AML-193 (cell line): ENCODE measurements at regions not wholly inside any gene's neighbourhood (a gene's known extent, or its start where the extent isn't known, plus 50 kb on each side); places are given as distances from the start of the nearest gene placed in this dataset.
"Not testable (repeated sequence)": the region's sequence is repeated elsewhere in the genome, so short reads cannot be mapped to it uniquely, and the experiment has no call there.

ENCODE experiments used
- DNase-seq, 2 experiments: peaks; one replicate each; lab custom pipeline; 2025; lab: John Stamatoyannopoulos, UW

GRCh38 chr14:106722813-106723687, 1196.7 kb downstream of the TMEM121 start:
- DNase-seq = not testable (repeated sequence)

GRCh38 chr14:106727962-106728361, 1201.6 kb downstream of the TMEM121 start:
- DNase-seq = not testable (repeated sequence)

GRCh38 chr14:106728611-106729010, 1202.2 kb downstream of the TMEM121 start:
- no peak for DNase-seq

- DNase-seq = no peak
Measured at GRCh38 chr14:106729551-106729950, 1203.2 kb downstream of the TMEM121 start.

- DNase-seq = no peak
Measured at GRCh38 chr14:106733771-106734170, 1207.4 kb downstream of the TMEM121 start.

- no peak for DNase-seq
Measured at GRCh38 chr14:106737021-106737420, 1210.6 kb downstream of the TMEM121 start.

GRCh38 chr14:106738075-106738474, 1211.7 kb downstream of the TMEM121 start:
- no peak for DNase-seq

GRCh38 chr14:106738598-106739258, 1212.3 kb downstream of the TMEM121 start:
- DNase-seq = not testable (repeated sequence)

GRCh38 chr14:106741086-106741827, 1214.9 kb downstream of the TMEM121 start:
- not testable (repeated sequence) for DNase-seq

GRCh38 chr14:106745016-106745767, 1218.8 kb downstream of the TMEM121 start:
- DNase-seq = not testable (repeated sequence)

- DNase-seq = not testable (repeated sequence)
Measured at GRCh38 chr14:106750089-106750488, 1223.7 kb downstream of the TMEM121 start.

- not testable (repeated sequence) for DNase-seq
Measured at GRCh38 chr14:106753751-106754150, 1227.4 kb downstream of the TMEM121 start.

- not testable (repeated sequence) for DNase-seq
Measured at GRCh38 chr14:106757444-106757843, 1231.1 kb downstream of the TMEM121 start.

GRCh38 chr14:106761886-106762816, 1235.8 kb downstream of the TMEM121 start:
- DNase-seq = not testable (repeated sequence)

GRCh38 chr14:106764968-106765369, 1238.6 kb downstream of the TMEM121 start:
- DNase-seq = not testable (repeated sequence)

- no peak for DNase-seq
Measured at GRCh38 chr14:106766145-106766544, 1239.8 kb downstream of the TMEM121 start.

GRCh38 chr14:106766551-106767277, 1240.3 kb downstream of the TMEM121 start:
- peak in 1 of 2 experiments; percentile 15 for DNase-seq

- not testable (repeated sequence) for DNase-seq
Measured at GRCh38 chr14:106768230-106768629, 1241.8 kb downstream of the TMEM121 start.

- DNase-seq = not testable (repeated sequence)
Measured at GRCh38 chr14:106768972-106769700, 1242.8 kb downstream of the TMEM121 start.
